Neural cell (in vitro differentiated cells): ENCODE measurements at regions not wholly inside any gene's neighbourhood (a gene's known extent, or its start where the extent isn't known, plus 50 kb on each side); places are given as distances from the start of the nearest gene placed in this dataset.

ENCODE experiments used
- SMC3 ChIP-seq: fragments of 450-650 bp; conservative IDR thresholded peaks from 2 replicates; pipeline ENCODE4 v1.6.1; 2014; ENCODE audit warnings: antibody characterized with exemption, mild to moderate bottlenecking, moderate library complexity; ENCODE audit not compliant: poor library complexity
- TAF1 ChIP-seq: IDR thresholded peaks from 2 replicates; pipeline ENCODE4 v1.6.1; 2012; ENCODE audit warnings: low read depth
- TF ChIP-seq, protein P1 (sequence below): fragments of 450-650 bp; IDR thresholded peaks from 2 replicates; pipeline ENCODE4 v1.5.1; 2014; ENCODE audit warnings: antibody characterized with exemption, mild to moderate bottlenecking, moderate library complexity; ENCODE audit not compliant: poor library complexity, severe bottlenecking

- TF ChIP-seq TAF1 = no peak
- TF ChIP-seq, protein P1, sequence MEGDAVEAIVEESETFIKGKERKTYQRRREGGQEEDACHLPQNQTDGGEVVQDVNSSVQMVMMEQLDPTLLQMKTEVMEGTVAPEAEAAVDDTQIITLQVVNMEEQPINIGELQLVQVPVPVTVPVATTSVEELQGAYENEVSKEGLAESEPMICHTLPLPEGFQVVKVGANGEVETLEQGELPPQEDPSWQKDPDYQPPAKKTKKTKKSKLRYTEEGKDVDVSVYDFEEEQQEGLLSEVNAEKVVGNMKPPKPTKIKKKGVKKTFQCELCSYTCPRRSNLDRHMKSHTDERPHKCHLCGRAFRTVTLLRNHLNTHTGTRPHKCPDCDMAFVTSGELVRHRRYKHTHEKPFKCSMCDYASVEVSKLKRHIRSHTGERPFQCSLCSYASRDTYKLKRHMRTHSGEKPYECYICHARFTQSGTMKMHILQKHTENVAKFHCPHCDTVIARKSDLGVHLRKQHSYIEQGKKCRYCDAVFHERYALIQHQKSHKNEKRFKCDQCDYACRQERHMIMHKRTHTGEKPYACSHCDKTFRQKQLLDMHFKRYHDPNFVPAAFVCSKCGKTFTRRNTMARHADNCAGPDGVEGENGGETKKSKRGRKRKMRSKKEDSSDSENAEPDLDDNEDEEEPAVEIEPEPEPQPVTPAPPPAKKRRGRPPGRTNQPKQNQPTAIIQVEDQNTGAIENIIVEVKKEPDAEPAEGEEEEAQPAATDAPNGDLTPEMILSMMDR = no peak
- TF ChIP-seq SMC3 = no peak
These were observed 122.6 kb downstream of the EDN3 start for GRCh38 chr20:59422872-59423544.
